ENCODE measurements at regions not wholly inside any gene's neighbourhood (a gene's known extent, or its start where the extent isn't known, plus 50 kb on each side); places are given as distances from the start of the nearest gene placed in this dataset.
"Not testable (repeated sequence)": the region's sequence is repeated elsewhere in the genome, so short reads cannot be mapped to it uniquely, and the experiment has no call there.

- Mint-ChIP-seq H3K27ac (no peak overlapping the region), H3K4me1 (ENCODE audit: low read depth) (no peaks in the 10 kb centered on the region), H3K9me3 (no peaks in the 10 kb centered on the region), H3K4me3 (no peak overlapping the region), H3K36me3 (ENCODE audit: low read depth) (peaks cover 74% of the 10 kb centered on the region), H3K27me3 (ENCODE audit: low read depth) (no peaks in the 10 kb centered on the region)
These were observed 51.0 kb downstream of the IARS1 start for GRCh38 chr9:92242260-92243136.

GRCh38 chr9:92236915-92237314 is 56.6 kb downstream of the IARS1 start:
- Mint-ChIP-seq H3K9me3 (no peaks in the 10 kb centered on the region), H3K27ac (peak overlapping the region; percentile 16), H3K36me3 (ENCODE audit: low read depth) (peaks cover 47% of the 10 kb centered on the region), H3K4me1 (ENCODE audit: low read depth) (no peaks in the 10 kb centered on the region), H3K4me3 (no peak overlapping the region), H3K27me3 (ENCODE audit: low read depth) (no peaks in the 10 kb centered on the region)

- Mint-ChIP-seq H3K36me3 (ENCODE audit: low read depth) (peaks cover 42% of the 10 kb centered on the region), H3K27me3 (ENCODE audit: low read depth) (no peaks in the 10 kb centered on the region), H3K9me3 (no peaks in the 10 kb centered on the region), H3K4me3 (no peak overlapping the region), H3K27ac (no peak overlapping the region), H3K4me1 (ENCODE audit: low read depth) (no peaks in the 10 kb centered on the region)
These were observed 57.0 kb downstream of the IARS1 start for GRCh38 chr9:92236465-92236864.

- Mint-ChIP-seq H3K9me3 (no peaks in the 10 kb centered on the region), H3K4me3 (no peak overlapping the region), H3K27me3 (ENCODE audit: low read depth) (no peaks in the 10 kb centered on the region), H3K27ac (no peak overlapping the region), H3K36me3 (ENCODE audit: low read depth) (peaks cover 30% of the 10 kb centered on the region), H3K4me1 (ENCODE audit: low read depth) (no peaks in the 10 kb centered on the region)
These were observed 59.0 kb downstream of the IARS1 start for GRCh38 chr9:92234514-92234913.

- Mint-ChIP-seq H3K4me3 (no peak overlapping the region), H3K9me3 (peaks cover 3% of the 10 kb centered on the region), H3K36me3 (ENCODE audit: low read depth) (peaks cover 20% of the 10 kb centered on the region), H3K27me3 (ENCODE audit: low read depth) (no peaks in the 10 kb centered on the region), H3K4me1 (ENCODE audit: low read depth) (no peaks in the 10 kb centered on the region), H3K27ac (no peak overlapping the region)
These were observed 61.3 kb downstream of the IARS1 start for GRCh38 chr9:92232190-92232589.

GRCh38 chr9:92228628-92229027 is 64.9 kb downstream of the IARS1 start:
- no peak overlapping the region for H3K27ac Mint-ChIP-seq
- peaks cover 4% of the 10 kb centered on the region for H3K4me1 Mint-ChIP-seq (ENCODE audit: low read depth)
- H3K4me3 Mint-ChIP-seq: no peak overlapping the region
- H3K9me3 Mint-ChIP-seq: peaks cover 3% of the 10 kb centered on the region
- peaks cover 33% of the 10 kb centered on the region for H3K36me3 Mint-ChIP-seq (ENCODE audit: low read depth)
- H3K27me3 Mint-ChIP-seq (ENCODE audit: low read depth): no peaks in the 10 kb centered on the region

- Mint-ChIP-seq H3K27ac (no peak overlapping the region), H3K36me3 (ENCODE audit: low read depth) (peaks cover 52% of the 10 kb centered on the region), H3K4me3 (no peak overlapping the region), H3K4me1 (ENCODE audit: low read depth) (peaks cover 4% of the 10 kb centered on the region), H3K9me3 (peaks cover 3% of the 10 kb centered on the region), H3K27me3 (ENCODE audit: low read depth) (no peaks in the 10 kb centered on the region)
These were observed 69.3 kb downstream of the IARS1 start for GRCh38 chr9:92224177-92224576.

- H3K36me3 Mint-ChIP-seq (ENCODE audit: low read depth): peaks cover 53% of the 10 kb centered on the region
- peaks cover 3% of the 10 kb centered on the region for H3K9me3 Mint-ChIP-seq
- peaks cover 4% of the 10 kb centered on the region for H3K4me1 Mint-ChIP-seq (ENCODE audit: low read depth)
- no peak overlapping the region for H3K4me3 Mint-ChIP-seq
- H3K27ac Mint-ChIP-seq: no peak overlapping the region
- no peaks in the 10 kb centered on the region for H3K27me3 Mint-ChIP-seq (ENCODE audit: low read depth)
These were observed 69.7 kb downstream of the IARS1 start for GRCh38 chr9:92223758-92224157.

- Mint-ChIP-seq H3K4me3 (no peak overlapping the region), H3K27me3 (ENCODE audit: low read depth) (no peaks in the 10 kb centered on the region), H3K9me3 (no peaks in the 10 kb centered on the region), H3K27ac (no peak overlapping the region), H3K4me1 (ENCODE audit: low read depth) (peaks cover 2% of the 10 kb centered on the region), H3K36me3 (ENCODE audit: low read depth) (peaks cover 55% of the 10 kb centered on the region)
These were observed 84.6 kb downstream of the IARS1 start for GRCh38 chr9:92208693-92209524.

- Mint-ChIP-seq H3K27ac (peak overlapping the region; percentile 26), H3K27me3 (ENCODE audit: low read depth) (no peaks in the 10 kb centered on the region), H3K4me3 (no peak overlapping the region), H3K36me3 (ENCODE audit: low read depth) (peaks cover 37% of the 10 kb centered on the region), H3K9me3 (no peaks in the 10 kb centered on the region), H3K4me1 (ENCODE audit: low read depth) (no peaks in the 10 kb centered on the region)
These were observed 87.0 kb downstream of the IARS1 start for GRCh38 chr9:92206488-92206887.

- not testable (repeated sequence) for H3K4me1 Mint-ChIP-seq (ENCODE audit: low read depth); H3K4me3 Mint-ChIP-seq; H3K27ac Mint-ChIP-seq; H3K27me3 Mint-ChIP-seq (ENCODE audit: low read depth); H3K9me3 Mint-ChIP-seq
- H3K36me3 Mint-ChIP-seq (ENCODE audit: low read depth): peaks cover 14% of the 10 kb centered on the region
These were observed 88.7 kb upstream of the SPTLC1 start for GRCh38 chr9:92203887-92204286.

- H3K36me3 Mint-ChIP-seq (ENCODE audit: low read depth); H3K4me3 Mint-ChIP-seq; H3K27ac Mint-ChIP-seq; H3K27me3 Mint-ChIP-seq (ENCODE audit: low read depth); H3K4me1 Mint-ChIP-seq (ENCODE audit: low read depth); H3K9me3 Mint-ChIP-seq: not testable (repeated sequence)
These were observed 83.0 kb upstream of the SPTLC1 start for GRCh38 chr9:92198237-92198636.

GRCh38 chr9:92196909-92197308 is 81.7 kb upstream of the SPTLC1 start:
- Mint-ChIP-seq H3K4me1 (ENCODE audit: low read depth) (no peaks in the 10 kb centered on the region), H3K36me3 (ENCODE audit: low read depth) (no peaks in the 10 kb centered on the region), H3K4me3 (no peak overlapping the region), H3K27ac (no peak overlapping the region), H3K27me3 (ENCODE audit: low read depth) (peaks cover 4% of the 10 kb centered on the region), H3K9me3 (peaks cover 10% of the 10 kb centered on the region)

- no peaks in the 10 kb centered on the region for H3K36me3 Mint-ChIP-seq (ENCODE audit: low read depth)
- H3K27me3 Mint-ChIP-seq (ENCODE audit: low read depth): peaks cover 4% of the 10 kb centered on the region
- no peaks in the 10 kb centered on the region for H3K4me1 Mint-ChIP-seq (ENCODE audit: low read depth)
- no peak overlapping the region for H3K4me3 Mint-ChIP-seq
- H3K27ac Mint-ChIP-seq: no peak overlapping the region
- peaks cover 10% of the 10 kb centered on the region for H3K9me3 Mint-ChIP-seq
These were observed 81.2 kb upstream of the SPTLC1 start for GRCh38 chr9:92196400-92196799.

GRCh38 chr9:92191801-92192200 is 76.6 kb upstream of the SPTLC1 start:
- Mint-ChIP-seq H3K4me1 (ENCODE audit: low read depth) (no peaks in the 10 kb centered on the region), H3K9me3 (no peaks in the 10 kb centered on the region), H3K36me3 (ENCODE audit: low read depth) (no peaks in the 10 kb centered on the region), H3K27ac (no peak overlapping the region), H3K4me3 (no peak overlapping the region), H3K27me3 (ENCODE audit: low read depth) (no peaks in the 10 kb centered on the region)
